ENCODE measurements at regions not wholly inside any gene's neighbourhood (a gene's known extent, or its start where the extent isn't known, plus 50 kb on each side); places are given as distances from the start of the nearest gene placed in this dataset.

DNA sequence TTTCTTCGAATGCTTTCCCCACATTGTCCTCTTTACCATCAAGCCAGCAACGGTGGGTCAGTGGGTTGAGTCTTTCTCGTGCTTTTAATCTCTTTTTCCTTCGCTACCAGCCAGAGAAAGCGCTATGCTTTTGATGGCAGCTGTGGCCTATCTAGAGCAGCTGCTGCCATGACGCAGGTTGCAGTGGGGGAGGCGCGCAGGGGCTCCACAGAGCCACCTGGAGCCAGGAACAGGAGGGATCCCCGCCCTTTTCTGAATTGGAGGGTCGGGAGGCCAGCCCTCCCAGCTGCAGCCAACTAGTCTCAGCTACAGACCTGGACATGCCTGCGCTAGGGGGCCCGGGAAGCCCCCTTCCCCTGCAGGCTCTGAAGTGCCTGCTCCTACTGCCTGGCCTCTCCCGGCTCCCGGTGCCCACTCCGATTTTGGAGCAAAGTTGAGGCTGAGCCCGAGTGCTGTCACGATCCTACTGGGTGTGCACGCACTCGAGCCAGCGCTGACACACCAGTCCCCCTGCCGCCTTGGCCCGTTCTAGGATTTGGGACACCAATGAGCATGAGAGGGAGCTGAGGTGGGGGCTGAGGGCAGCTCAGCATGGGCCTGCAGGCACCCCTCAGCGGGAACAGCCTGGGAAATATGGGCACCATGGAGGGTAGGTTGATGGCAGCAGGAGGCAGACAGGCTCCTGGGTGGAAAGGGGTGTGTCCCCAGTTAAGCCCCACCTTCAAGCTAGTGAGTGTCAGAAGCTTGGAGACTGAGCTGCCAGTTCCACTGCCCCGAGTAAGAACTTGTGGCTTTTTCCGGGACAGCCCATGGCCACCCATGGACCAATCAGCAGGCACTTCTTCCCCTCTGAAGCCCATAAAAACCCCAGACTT lies 784.2 kb downstream of the SLC6A15 start:
- H4K20me1 ChIP-seq (ENCODE audit: insufficient read depth, low read length) = no peaks in the 10 kb centered on the region
- TF ChIP-seq EZH2 (IDR thresholded peaks at IDR 0.05; ENCODE audit: borderline replicate concordance, low read length) = no peak
- TF ChIP-seq, protein P1, sequence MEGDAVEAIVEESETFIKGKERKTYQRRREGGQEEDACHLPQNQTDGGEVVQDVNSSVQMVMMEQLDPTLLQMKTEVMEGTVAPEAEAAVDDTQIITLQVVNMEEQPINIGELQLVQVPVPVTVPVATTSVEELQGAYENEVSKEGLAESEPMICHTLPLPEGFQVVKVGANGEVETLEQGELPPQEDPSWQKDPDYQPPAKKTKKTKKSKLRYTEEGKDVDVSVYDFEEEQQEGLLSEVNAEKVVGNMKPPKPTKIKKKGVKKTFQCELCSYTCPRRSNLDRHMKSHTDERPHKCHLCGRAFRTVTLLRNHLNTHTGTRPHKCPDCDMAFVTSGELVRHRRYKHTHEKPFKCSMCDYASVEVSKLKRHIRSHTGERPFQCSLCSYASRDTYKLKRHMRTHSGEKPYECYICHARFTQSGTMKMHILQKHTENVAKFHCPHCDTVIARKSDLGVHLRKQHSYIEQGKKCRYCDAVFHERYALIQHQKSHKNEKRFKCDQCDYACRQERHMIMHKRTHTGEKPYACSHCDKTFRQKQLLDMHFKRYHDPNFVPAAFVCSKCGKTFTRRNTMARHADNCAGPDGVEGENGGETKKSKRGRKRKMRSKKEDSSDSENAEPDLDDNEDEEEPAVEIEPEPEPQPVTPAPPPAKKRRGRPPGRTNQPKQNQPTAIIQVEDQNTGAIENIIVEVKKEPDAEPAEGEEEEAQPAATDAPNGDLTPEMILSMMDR (IDR thresholded peaks at IDR 0.05; ENCODE audit: low read length) = no peak
- H3K4me2 ChIP-seq (ENCODE audit: low read length) = no peak overlapping the region
- no peaks in the 10 kb centered on the region for H3K9me3 ChIP-seq (ENCODE audit: low read length)
- H3K9me2 ChIP-seq (ENCODE audit: low read depth, low read length) = no peaks in the 10 kb centered on the region
- no peaks in the 10 kb centered on the region for H3K4me1 ChIP-seq (ENCODE audit: insufficient read depth, low read length, severe bottlenecking)
- no peaks in the 10 kb centered on the region for H3K36me3 ChIP-seq (ENCODE audit: insufficient read depth, low read length)
- H3K79me2 ChIP-seq (ENCODE audit: insufficient read depth, low read length) = no peaks in the 10 kb centered on the region
- no peaks in the 10 kb centered on the region for H3K27me3 ChIP-seq (ENCODE audit: insufficient read depth, low read length)
- H3K4me3 ChIP-seq (ENCODE audit: low read depth, low read length, poor library complexity, severe bottlenecking) = no peak overlapping the region
- H3K9ac ChIP-seq (ENCODE audit: low read length) = no peak overlapping the region
- H2AFZ ChIP-seq (ENCODE audit: low read length) = no peak overlapping the region
- no peak overlapping the region for H3K27ac ChIP-seq (ENCODE audit: low read depth, low read length, poor library complexity, severe bottlenecking)
- H3F3A ChIP-seq (ENCODE audit: insufficient read depth, low read length) = no peaks in the 10 kb centered on the region

DNA sequence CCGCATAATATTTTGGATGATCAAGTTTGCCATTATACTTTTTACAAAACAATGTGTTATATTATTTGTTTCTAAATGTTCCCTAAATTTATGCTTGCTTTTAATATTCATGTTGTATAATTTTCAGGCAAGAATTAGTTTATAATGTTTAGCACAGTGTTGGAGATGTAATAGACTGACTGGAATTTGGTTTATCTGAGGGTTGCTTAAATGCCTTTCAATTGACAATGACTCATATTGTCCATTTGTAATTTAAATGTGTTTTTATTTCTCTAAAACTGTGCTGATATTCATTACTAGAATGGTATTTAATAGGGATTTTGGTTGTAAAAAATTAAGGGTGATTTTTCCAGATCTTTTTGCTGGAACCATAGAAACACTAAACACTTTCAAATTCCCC lies 788.4 kb downstream of the SLC6A15 start:
- Histone ChIP-seq H3K9me3 (ENCODE audit: low read length) (no peaks in the 10 kb centered on the region), H3K36me3 (ENCODE audit: insufficient read depth, low read length) (no peaks in the 10 kb centered on the region), H3K4me3 (ENCODE audit: low read depth, low read length, poor library complexity, severe bottlenecking) (no peak overlapping the region), H3K27me3 (ENCODE audit: insufficient read depth, low read length) (no peaks in the 10 kb centered on the region), H3K79me2 (ENCODE audit: insufficient read depth, low read length) (no peaks in the 10 kb centered on the region), H4K20me1 (ENCODE audit: insufficient read depth, low read length) (no peaks in the 10 kb centered on the region), H3K27ac (ENCODE audit: low read depth, low read length, poor library complexity, severe bottlenecking) (no peak overlapping the region), H3K9ac (ENCODE audit: low read length) (no peak overlapping the region), H3K9me2 (ENCODE audit: low read depth, low read length) (no peaks in the 10 kb centered on the region), H3K4me2 (ENCODE audit: low read length) (no peak overlapping the region), H3F3A (ENCODE audit: insufficient read depth, low read length) (no peaks in the 10 kb centered on the region), H2AFZ (ENCODE audit: low read length) (no peak overlapping the region), H3K4me1 (ENCODE audit: insufficient read depth, low read length, severe bottlenecking) (no peaks in the 10 kb centered on the region)
- TF ChIP-seq, protein P1 (IDR thresholded peaks at IDR 0.05; ENCODE audit: low read length) = no peak
- TF ChIP-seq EZH2 (IDR thresholded peaks at IDR 0.05; ENCODE audit: borderline replicate concordance, low read length) = no peak

DNA sequence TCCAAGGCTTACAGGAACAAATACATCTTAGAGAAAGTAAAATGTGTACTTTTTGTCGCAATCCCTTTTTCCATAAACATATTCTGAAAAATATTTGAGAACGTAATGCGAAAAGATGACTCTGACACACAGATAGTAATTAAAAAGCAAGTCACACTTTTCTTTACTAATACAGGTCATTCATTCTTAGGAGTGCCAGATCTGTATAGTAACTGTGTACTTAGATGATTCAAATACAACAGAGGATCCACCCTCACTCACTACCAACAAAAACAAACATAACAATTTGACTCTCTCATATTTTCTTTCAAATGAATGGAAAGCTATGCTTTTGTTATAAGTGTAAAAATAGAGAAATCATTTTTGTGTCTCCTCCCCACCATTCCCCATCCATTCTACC lies 795.4 kb downstream of the SLC6A15 start:
- no peak overlapping the region for H3K9ac ChIP-seq (ENCODE audit: low read length)
- H3K4me1 ChIP-seq (ENCODE audit: insufficient read depth, low read length, severe bottlenecking) = no peaks in the 10 kb centered on the region
- no peak for TF ChIP-seq EZH2 (IDR thresholded peaks at IDR 0.05; ENCODE audit: borderline replicate concordance, low read length)
- TF ChIP-seq, protein P1 (IDR thresholded peaks at IDR 0.05; ENCODE audit: low read length) = no peak
- no peaks in the 10 kb centered on the region for H3F3A ChIP-seq (ENCODE audit: insufficient read depth, low read length)
- H3K4me3 ChIP-seq (ENCODE audit: low read depth, low read length, poor library complexity, severe bottlenecking) = no peak overlapping the region
- no peaks in the 10 kb centered on the region for H4K20me1 ChIP-seq (ENCODE audit: insufficient read depth, low read length)
- H3K36me3 ChIP-seq (ENCODE audit: insufficient read depth, low read length) = no peaks in the 10 kb centered on the region
- no peaks in the 10 kb centered on the region for H3K79me2 ChIP-seq (ENCODE audit: insufficient read depth, low read length)
- H3K9me3 ChIP-seq (ENCODE audit: low read length) = no peaks in the 10 kb centered on the region
- H3K9me2 ChIP-seq (ENCODE audit: low read depth, low read length) = no peaks in the 10 kb centered on the region
- no peak overlapping the region for H3K4me2 ChIP-seq (ENCODE audit: low read length)
- no peaks in the 10 kb centered on the region for H3K27me3 ChIP-seq (ENCODE audit: insufficient read depth, low read length)
- H2AFZ ChIP-seq (ENCODE audit: low read length) = no peak overlapping the region
- no peak overlapping the region for H3K27ac ChIP-seq (ENCODE audit: low read depth, low read length, poor library complexity, severe bottlenecking)
